Osteoblast (primary cell): ENCODE measurements at regions not wholly inside any gene's neighbourhood (a gene's known extent, or its start where the extent isn't known, plus 50 kb on each side); places are given as distances from the start of the nearest gene placed in this dataset.
"Not testable (repeated sequence)": the region's sequence is repeated elsewhere in the genome, so short reads cannot be mapped to it uniquely, and the experiment has no call there.

Experiments
- DNase-seq: peaks from one replicate; pipeline ENCODE4 v3.0.0; 2011; ENCODE audit warnings: low spot score, mixed read lengths; ENCODE audit not compliant: insufficient read length; ENCODE audit errors: missing footprints
- H2AFZ ChIP-seq: 2 replicates; pipeline ENCODE4 v1.6.0; 2011; ENCODE audit warnings: mild to moderate bottlenecking, low read length
- H3K27ac ChIP-seq: 2 replicates; pipeline ENCODE4 v1.5.1; 2011; ENCODE audit warnings: mild to moderate bottlenecking, low read depth, low read length, moderate library complexity
- H3K27me3 ChIP-seq: 2 replicates; pipeline ENCODE4 v1.6.0; 2012; ENCODE audit warnings: mild to moderate bottlenecking, control low read depth, inconsistent platforms, low read length, moderate library complexity; ENCODE audit not compliant: insufficient read depth
- H3K36me3 ChIP-seq: 2 replicates; pipeline ENCODE4 v1.5.1; 2011; ENCODE audit warnings: mild to moderate bottlenecking, low read length, control low read depth, moderate library complexity; ENCODE audit not compliant: insufficient read depth
- H3K4me1 ChIP-seq: 2 replicates; pipeline ENCODE4 v1.5.1; 2011; ENCODE audit warnings: mild to moderate bottlenecking, low read length, control low read depth, moderate library complexity; ENCODE audit not compliant: insufficient read depth
- H3K4me2 ChIP-seq: 2 replicates; pipeline ENCODE4 v1.6.0; 2011; ENCODE audit warnings: mild to moderate bottlenecking, low read length; ENCODE audit not compliant: insufficient read depth
- H3K4me3 ChIP-seq: fragments of 200-600 bp; sonication (generic); 3 replicates; pipeline ENCODE4 v1.5.1; 2012; ENCODE audit warnings: mild to moderate bottlenecking, low read length, inconsistent platforms; ENCODE audit not compliant: insufficient read depth
- H3K79me2 ChIP-seq: 2 replicates; pipeline ENCODE4 v1.6.0; 2012; ENCODE audit warnings: mild to moderate bottlenecking, low read length, control low read depth, inconsistent platforms; ENCODE audit not compliant: insufficient read depth
- H3K9me3 ChIP-seq: 2 replicates; pipeline ENCODE4 v1.5.1; 2011; ENCODE audit warnings: low read depth, low read length, control low read depth
- H4K20me1 ChIP-seq: 2 replicates; pipeline ENCODE4 v1.6.0; 2012; ENCODE audit warnings: mild to moderate bottlenecking, low read length, control low read depth; ENCODE audit not compliant: insufficient read depth
- TF ChIP-seq, protein P1 (sequence below): IDR thresholded peaks from 2 replicates; pipeline ENCODE4 v1.5.1; 2011; ENCODE audit warnings: mild to moderate bottlenecking, low read depth, low read length, moderate library complexity; ENCODE audit errors: extremely low read depth

DNA sequence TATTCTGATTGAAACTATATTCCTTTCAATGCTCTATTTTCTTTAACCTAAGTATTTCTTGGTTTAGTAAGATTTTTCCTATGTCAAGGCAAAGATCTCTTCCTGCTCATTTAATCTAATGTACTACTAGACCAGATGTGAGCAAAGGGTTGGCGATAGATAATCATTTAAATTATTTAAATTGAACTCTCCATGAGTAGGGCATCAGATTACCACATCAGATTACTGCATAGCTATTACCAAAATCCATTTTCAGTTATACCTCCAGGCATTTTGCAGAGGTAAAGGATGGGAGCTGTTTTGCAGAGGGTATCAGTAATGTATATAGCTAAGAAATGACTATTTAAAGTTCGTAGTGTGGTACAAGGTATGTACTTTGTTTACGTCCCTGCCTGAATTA lies 607.9 kb downstream of the PTPRC start:
- no peak overlapping the region for H3K27ac ChIP-seq
- no peaks in the 10 kb centered on the region for H3K9me3 ChIP-seq
- no peaks in the 10 kb centered on the region for H3K27me3 ChIP-seq
- no peak overlapping the region for H3K4me2 ChIP-seq
- H3K79me2 ChIP-seq = no peaks in the 10 kb centered on the region
- TF ChIP-seq, protein P1, sequence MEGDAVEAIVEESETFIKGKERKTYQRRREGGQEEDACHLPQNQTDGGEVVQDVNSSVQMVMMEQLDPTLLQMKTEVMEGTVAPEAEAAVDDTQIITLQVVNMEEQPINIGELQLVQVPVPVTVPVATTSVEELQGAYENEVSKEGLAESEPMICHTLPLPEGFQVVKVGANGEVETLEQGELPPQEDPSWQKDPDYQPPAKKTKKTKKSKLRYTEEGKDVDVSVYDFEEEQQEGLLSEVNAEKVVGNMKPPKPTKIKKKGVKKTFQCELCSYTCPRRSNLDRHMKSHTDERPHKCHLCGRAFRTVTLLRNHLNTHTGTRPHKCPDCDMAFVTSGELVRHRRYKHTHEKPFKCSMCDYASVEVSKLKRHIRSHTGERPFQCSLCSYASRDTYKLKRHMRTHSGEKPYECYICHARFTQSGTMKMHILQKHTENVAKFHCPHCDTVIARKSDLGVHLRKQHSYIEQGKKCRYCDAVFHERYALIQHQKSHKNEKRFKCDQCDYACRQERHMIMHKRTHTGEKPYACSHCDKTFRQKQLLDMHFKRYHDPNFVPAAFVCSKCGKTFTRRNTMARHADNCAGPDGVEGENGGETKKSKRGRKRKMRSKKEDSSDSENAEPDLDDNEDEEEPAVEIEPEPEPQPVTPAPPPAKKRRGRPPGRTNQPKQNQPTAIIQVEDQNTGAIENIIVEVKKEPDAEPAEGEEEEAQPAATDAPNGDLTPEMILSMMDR = no peak
- no peak for DNase-seq
- H3K4me1 ChIP-seq = no peaks in the 10 kb centered on the region
- H3K4me3 ChIP-seq = no peak overlapping the region
- H4K20me1 ChIP-seq = no peaks in the 10 kb centered on the region
- no peaks in the 10 kb centered on the region for H3K36me3 ChIP-seq
- H2AFZ ChIP-seq = no peak overlapping the region

DNA sequence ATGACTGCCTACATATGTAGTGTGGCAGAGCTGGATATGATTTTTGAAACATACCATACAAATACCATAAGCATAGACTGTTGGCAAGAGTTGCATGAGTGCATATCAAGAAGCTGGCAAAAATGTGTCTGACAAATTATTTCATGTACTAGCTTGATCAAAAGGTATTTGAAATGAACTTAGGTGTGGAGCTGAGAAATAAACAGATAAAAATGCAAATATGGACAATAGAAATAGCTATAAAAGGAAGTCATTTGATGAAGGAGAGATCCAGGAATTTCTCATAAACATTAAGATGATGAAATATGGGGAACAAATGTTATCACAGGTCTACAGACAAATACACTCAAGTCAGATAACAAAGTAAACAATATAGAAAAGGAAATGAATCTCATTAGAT lies 609.1 kb downstream of the PTPRC start:
- TF ChIP-seq, protein P1 = no peak
- H3K27me3 ChIP-seq = no peaks in the 10 kb centered on the region
- H3K4me2 ChIP-seq = no peak overlapping the region
- H3K9me3 ChIP-seq = no peaks in the 10 kb centered on the region
- H4K20me1 ChIP-seq = no peaks in the 10 kb centered on the region
- H2AFZ ChIP-seq = no peak overlapping the region
- H3K4me1 ChIP-seq = no peaks in the 10 kb centered on the region
- H3K36me3 ChIP-seq = no peaks in the 10 kb centered on the region
- no peak overlapping the region for H3K4me3 ChIP-seq
- DNase-seq = no peak
- no peaks in the 10 kb centered on the region for H3K79me2 ChIP-seq
- H3K27ac ChIP-seq = no peak overlapping the region

DNA sequence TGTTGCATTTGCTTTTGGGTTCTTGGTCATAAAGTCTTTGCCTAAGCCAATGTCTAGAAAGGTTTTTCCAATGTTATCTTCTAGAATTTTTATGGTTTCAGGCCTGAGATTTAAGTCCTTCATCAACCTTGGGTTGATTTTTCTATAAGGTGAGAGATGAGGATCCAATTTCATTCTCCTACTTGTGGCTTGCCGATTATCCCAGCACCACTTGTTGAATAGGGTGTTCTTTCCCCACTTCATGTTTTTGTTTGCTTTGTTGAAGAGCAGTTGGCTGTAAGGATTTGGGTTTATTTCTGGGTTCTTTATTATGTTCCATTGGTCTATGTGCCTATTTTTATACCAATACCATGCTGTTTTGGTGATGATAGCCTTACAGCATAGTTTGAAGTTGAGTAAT lies 615.2 kb downstream of the PTPRC start:
- H3K36me3 ChIP-seq, H3K9me3 ChIP-seq, DNase-seq, H3K27me3 ChIP-seq, H3K79me2 ChIP-seq, H4K20me1 ChIP-seq, H3K4me1 ChIP-seq, H3K4me2 ChIP-seq, H3K27ac ChIP-seq, H3K4me3 ChIP-seq, H2AFZ ChIP-seq: not testable (repeated sequence)

DNA sequence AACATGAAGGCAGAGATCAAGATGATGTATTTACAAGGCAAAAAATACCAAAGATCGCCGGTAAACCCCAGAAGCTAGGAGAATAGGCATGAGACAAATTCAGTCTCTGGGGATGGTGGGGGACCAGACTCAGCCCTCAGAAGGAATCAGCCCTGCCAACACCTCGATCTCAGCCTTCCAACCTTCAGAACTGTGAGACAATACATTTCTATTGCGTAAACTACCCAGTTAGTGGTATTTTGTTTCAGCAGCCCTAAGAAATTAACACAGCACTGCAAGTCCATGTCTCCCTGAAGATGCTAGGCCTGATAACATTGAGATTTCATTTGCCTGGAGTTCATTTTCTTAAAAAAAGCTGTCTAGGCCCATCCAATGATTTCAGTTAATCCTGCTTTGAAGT lies 622.5 kb downstream of the PTPRC start:
- no peak for DNase-seq
- H3K4me3 ChIP-seq = no peak overlapping the region
- no peaks in the 10 kb centered on the region for H3K4me1 ChIP-seq
- no peaks in the 10 kb centered on the region for H4K20me1 ChIP-seq
- TF ChIP-seq, protein P1 = no peak
- H3K27me3 ChIP-seq = no peaks in the 10 kb centered on the region
- H3K27ac ChIP-seq = no peak overlapping the region
- no peak overlapping the region for H3K4me2 ChIP-seq
- no peaks in the 10 kb centered on the region for H3K36me3 ChIP-seq
- no peak overlapping the region for H2AFZ ChIP-seq
- no peaks in the 10 kb centered on the region for H3K79me2 ChIP-seq
- H3K9me3 ChIP-seq = no peaks in the 10 kb centered on the region

DNA sequence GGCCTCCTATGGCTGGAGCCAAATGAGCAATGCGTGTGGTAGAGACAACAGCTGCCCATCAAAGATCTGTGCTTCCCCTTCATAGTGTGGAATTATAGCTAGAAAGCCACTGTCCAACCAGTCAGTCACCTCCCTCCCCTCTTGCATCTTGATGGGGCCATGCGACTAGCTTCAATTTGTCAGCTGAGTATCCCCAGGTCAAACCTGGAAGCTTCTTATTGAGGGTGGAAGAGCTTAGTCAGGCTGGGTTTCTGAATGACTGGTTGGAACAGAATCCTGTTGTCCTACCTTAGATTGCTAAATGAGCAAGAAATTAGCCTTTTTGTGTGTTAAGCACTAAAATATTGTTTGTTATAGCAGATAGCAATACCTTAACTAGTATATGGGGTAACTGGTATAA lies 625.4 kb downstream of the PTPRC start:
- DNase-seq = no peak
- TF ChIP-seq, protein P1 = no peak
- H3K27me3 ChIP-seq = no peaks in the 10 kb centered on the region
- H3K9me3 ChIP-seq = no peaks in the 10 kb centered on the region
- no peaks in the 10 kb centered on the region for H3K79me2 ChIP-seq
- no peak overlapping the region for H3K27ac ChIP-seq
- H3K4me1 ChIP-seq = no peaks in the 10 kb centered on the region
- no peak overlapping the region for H3K4me2 ChIP-seq
- no peak overlapping the region for H2AFZ ChIP-seq
- H3K36me3 ChIP-seq = no peaks in the 10 kb centered on the region
- H3K4me3 ChIP-seq = no peak overlapping the region
- no peaks in the 10 kb centered on the region for H4K20me1 ChIP-seq
